G401 (cell line): ENCODE measurements at regions not wholly inside any gene's neighbourhood (a gene's known extent, or its start where the extent isn't known, plus 50 kb on each side); places are given as distances from the start of the nearest gene placed in this dataset.
"Not testable (repeated sequence)": the region's sequence is repeated elsewhere in the genome, so short reads cannot be mapped to it uniquely, and the experiment has no call there.

Source experiments
- DNase-seq: peaks from one replicate; pipeline ENCODE4 v3.0.0-alpha.2; 2015; ENCODE audit warnings: low spot score
- in situ Hi-C: cut with HindIII; loops from 2 replicates; pipeline ENCODE4 v1.10.0; 2016; ENCODE audit warnings: low sequenced_read_pairs, mixed read lengths

DNA sequence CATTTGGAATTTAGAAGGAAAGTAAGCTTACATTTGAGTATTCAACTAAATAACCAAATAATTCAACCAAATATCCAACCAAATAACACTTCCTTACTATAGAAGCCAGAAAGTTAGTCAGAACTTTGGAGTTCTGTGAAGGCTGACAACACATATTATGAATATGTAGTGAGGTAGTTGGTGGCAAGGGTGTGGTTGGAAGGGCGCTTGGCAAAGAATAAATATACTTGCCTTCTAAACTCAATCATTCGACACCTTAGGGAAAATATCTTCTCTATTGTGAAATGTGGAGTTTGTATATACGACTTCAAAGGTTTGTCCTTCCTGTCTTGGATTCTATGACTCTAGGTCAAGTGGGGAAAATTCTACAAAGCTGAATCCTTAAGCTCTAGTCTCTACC is 111.7 kb upstream of the OSTN start:
- in situ Hi-C loops: no loop called here
- no peak for DNase-seq

DNA sequence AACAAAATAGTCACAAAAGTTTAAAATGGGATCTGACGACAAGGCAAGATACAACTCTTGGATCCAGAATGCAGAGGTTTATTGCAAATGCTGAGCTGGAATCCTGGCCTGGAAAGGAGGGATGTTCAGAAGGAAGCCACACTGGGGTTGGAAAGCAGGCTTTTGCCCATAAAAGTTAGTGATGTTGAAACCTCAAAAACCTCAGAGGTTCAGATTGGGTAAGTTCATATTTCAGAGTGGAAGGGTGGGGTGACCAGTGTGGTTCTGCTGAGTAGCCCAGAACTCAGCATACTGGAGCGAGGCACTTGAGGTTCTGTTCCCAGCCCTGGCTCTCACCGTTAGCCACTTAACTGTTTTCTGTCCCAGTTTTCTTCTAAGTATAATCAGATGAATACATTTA is 114.0 kb upstream of the OSTN start:
- no peak for DNase-seq
- in situ Hi-C loops: no loop called here

DNA sequence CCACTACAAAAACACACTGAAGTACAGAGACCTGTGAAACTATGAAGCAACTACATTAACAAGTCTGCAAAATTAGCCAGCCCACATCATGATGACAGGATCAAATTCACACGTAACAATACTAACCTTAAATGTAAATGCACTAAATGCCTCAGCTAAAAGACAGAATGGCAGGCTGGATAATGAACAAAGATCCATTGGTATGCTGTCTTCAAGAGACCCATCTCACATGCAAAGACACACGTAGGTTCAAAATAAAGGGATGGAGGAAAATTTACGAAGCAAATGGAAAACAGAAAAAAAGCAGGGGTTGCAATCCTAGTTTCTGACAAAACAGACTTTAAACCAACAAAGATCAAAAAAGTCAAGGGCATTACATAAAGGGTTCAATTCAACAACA is 120.1 kb upstream of the OSTN start:
- in situ Hi-C loops, DNase-seq: not testable (repeated sequence)

GRCh38 chr3:191076903-191077552 is 122.0 kb upstream of the OSTN start:
- no peak for DNase-seq
- in situ Hi-C loops: no loop called here

- DNase-seq: no peak
- in situ Hi-C loops: no loop called here
These were observed 124.5 kb upstream of the OSTN start for GRCh38 chr3:191074511-191074910.

DNA sequence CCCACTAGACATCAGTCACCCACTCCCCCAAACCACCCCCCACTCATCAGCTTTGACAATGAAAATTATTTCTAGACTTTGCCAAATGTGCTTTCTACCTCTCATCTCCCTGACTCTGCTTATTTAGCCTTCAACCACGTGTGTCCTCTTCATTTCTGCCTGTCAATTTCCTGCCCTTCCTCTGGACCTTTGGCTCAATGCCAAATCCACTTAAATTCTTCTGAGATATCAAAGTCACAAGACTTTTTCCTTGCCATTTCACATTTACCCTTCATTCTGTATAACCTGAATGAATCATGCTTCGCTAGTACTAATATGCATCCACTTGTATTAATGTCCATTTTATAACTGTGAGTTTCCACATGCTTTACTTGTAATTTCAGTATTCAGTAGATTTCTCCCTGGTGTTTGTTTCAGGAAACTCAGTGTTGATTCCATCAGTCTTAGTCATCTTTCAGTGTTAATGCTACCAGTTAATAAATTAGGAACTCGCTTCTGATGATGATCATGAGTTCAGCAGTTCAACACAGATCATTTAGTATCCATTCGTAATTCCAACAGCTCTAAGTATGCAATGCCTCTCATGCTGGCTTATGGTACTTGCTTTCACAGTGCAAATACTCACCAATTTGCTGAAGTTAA is 128.2 kb upstream of the OSTN start:
- in situ Hi-C loops: no loop called here
- DNase-seq: no peak

DNA sequence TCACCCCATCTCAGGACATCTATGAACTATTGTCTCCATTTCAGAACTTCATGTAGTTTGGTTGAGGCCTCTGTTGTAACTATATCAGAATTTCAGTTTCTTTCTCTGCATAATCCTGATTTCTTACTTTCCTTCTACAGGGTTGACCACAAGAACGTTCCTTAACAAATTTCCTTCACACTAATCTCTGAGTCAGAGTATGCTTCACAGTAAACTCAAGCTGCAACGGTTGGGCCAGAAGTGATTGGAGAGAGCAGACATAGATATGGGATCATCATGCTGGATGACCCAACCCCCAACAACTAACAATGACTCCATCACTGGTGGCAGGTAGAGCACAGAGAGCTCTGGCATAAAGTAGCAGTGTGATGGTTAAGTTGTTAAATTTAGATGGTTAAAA is 128.8 kb upstream of the OSTN start:
- in situ Hi-C loops: no loop called here
- no peak for DNase-seq

DNA sequence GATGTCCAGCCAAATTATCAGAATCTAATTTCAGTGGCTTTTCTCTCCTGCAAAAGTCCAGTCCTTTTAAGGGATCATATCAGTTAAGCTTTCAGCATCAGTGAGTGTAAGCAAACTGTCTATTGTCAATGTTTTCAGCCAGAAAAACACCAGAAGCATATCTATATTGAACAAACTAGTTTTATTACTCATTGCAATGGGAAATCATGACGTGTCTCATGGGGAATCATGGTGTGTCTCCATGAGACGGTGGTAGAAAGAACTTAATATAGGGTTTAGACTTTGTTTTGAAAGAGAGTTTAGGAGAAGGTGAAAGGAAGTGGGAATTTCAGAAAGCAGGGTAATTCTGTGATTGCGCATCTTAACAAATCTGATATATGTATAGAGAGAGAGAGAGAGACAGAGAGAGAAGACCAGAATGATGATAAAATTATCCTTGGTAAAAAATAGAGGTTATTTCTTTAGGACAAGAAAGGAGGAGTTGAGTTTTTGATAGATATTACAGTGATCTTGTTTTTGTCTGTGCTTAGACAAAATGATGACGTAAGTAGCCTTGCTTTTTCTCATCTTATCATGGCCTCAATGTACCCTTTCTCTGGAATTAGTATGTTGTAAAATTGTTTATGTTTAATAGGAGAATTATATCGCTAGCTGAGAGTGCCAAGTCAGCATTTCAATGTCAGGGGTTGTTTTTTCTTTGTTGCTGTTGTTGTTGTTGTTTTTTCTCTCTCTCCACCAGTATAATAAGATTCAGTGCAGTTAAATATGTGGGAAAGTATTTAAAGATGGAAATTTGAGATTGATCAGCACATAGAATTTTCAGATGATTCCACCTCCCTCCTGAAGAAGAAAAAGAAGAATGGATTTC is 129.9 kb upstream of the OSTN start:
- no peak for DNase-seq
- in situ Hi-C loops: no loop called here

GRCh38 chr3:191066669-191067068 is 132.4 kb upstream of the OSTN start:
- in situ Hi-C loops: no loop called here
- no peak for DNase-seq

GRCh38 chr3:191065181-191065805 is 133.7 kb upstream of the OSTN start:
- in situ Hi-C loops: no loop called here
- DNase-seq: no peak

GRCh38 chr3:191051037-191051436 is 148.0 kb upstream of the OSTN start:
- DNase-seq: peak; percentile 49
- in situ Hi-C loops: no loop called here

- in situ Hi-C loops: no loop called here
- no peak for DNase-seq
These were observed 151.1 kb upstream of the OSTN start for GRCh38 chr3:191047930-191048329.

GRCh38 chr3:191030929-191031328 is 168.1 kb upstream of the OSTN start:
- no peak for DNase-seq
- in situ Hi-C loops: no loop called here

DNA sequence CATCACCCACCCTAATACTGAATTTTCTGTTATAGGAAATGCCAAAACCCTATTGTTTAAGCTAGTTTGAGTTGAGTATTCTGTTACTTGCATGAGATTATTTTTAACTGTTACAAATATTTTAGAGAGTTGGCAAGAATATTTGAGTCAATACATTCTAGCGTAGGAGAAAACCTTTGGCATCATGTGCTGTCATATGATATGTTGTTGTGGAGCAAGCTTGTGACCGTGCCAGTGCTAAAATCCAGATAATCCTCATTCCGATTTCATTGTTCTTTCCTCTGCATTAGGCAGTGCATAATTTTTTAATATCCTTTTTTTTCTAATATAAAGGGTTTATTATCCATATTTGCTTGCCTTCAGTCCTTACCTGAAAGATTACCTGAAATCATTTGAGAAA is 168.0 kb upstream of the GMNC start:
- in situ Hi-C loops: no loop called here
- DNase-seq: no peak

DNA sequence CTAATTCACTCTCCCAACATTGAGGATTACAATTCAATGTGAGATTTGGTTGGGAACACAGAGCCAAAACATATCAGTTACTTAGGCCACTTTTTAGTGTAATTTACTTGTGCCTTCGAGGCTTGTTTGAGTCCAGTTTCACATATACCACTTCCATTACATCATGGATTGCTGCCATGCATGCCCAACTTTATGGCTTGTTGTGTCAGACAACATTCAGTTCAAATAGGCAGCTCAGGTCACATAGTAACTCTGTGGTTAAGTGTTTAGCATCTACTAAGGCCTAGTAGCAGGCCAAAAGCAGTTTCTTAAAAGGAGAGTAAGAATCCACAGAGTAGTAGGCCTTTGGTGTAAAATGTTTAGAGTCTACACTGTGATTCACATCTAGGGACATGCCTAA is 164.3 kb upstream of the GMNC start:
- DNase-seq: no peak
- in situ Hi-C loops: no loop called here

DNA sequence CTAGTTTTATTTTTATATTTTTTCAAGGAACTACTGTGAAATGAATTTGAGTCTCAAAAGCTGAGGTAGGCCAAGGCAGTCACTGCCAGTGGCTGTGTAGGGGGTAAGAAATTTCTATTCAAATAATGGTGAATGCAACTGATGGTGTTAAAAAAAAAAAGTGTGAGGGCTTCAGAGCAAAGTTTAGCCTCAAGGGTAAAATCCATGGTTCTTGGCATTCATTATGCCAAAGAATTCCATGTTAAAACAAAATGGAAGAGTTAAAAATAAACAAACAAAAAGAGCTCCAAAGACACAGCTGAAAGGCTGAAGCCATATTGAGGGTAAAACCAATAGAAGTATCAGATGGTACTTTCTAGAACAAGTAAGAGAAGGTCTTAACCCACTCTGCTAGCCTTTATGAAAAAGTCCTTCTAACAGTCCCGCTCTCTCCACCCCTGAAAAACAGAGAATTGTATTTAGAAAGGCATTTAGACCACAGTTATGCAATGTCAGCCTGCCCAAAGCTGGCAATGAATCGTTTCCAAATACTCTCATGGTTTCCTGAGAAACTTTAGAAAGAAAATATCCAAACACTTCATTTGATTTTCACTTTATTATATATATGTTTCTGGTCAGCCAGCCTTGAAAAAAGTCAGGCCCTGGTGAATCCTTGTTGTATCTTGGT is 158.4 kb upstream of the GMNC start:
- DNase-seq: no peak
- in situ Hi-C loops: no loop called here

GRCh38 chr3:191019855-191020254 is 157.4 kb upstream of the GMNC start:
- DNase-seq: no peak
- in situ Hi-C loops: no loop called here

- in situ Hi-C loops, DNase-seq: not testable (repeated sequence)
These were observed 153.5 kb upstream of the GMNC start for GRCh38 chr3:191015960-191016359.

DNA sequence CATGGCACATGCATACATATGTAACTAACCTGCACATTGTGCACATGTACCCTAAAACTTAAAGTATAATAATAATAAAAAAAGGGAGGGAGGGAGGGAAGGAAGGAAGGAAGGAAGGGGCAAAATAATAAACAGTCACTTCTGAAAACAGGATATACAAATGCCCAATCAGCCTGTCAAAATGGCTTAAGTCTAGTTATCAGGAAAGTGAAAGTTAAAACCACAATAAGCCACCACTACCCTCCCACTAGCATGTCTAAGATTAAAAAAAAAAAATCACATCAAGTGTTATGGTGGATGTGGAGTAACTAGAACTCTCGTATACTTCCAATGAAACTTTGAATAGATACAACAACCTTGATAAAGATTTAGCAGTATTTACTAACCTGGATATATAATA is 145.6 kb upstream of the GMNC start:
- no peak for DNase-seq
- in situ Hi-C loops: no loop called here
